ENCODE measurements at regions not wholly inside any gene's neighbourhood (a gene's known extent, or its start where the extent isn't known, plus 50 kb on each side); places are given as distances from the start of the nearest gene placed in this dataset.

DNA sequence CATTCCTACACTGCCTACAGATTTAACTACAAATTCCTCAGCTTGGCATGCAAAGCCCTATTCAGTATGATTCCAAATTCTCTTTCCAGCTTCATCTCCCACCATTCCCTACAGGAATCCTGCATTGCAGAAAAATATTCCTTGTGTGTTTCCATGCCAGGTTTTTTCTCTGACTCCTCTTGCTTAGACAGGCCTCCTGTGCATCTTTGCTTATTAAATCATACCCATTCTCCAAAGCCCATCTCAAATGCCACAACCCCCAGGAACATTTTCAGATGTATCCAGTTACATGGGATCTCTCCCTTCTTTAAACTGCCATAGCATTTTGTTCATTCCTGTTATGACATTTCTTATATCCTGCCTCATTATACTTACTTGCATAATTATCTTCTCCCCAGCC is 106.4 kb upstream of the GRIA3 start:
- DNase-seq (ENCODE audit: low read depth), result no peak
- TF ChIP-seq, protein P1, sequence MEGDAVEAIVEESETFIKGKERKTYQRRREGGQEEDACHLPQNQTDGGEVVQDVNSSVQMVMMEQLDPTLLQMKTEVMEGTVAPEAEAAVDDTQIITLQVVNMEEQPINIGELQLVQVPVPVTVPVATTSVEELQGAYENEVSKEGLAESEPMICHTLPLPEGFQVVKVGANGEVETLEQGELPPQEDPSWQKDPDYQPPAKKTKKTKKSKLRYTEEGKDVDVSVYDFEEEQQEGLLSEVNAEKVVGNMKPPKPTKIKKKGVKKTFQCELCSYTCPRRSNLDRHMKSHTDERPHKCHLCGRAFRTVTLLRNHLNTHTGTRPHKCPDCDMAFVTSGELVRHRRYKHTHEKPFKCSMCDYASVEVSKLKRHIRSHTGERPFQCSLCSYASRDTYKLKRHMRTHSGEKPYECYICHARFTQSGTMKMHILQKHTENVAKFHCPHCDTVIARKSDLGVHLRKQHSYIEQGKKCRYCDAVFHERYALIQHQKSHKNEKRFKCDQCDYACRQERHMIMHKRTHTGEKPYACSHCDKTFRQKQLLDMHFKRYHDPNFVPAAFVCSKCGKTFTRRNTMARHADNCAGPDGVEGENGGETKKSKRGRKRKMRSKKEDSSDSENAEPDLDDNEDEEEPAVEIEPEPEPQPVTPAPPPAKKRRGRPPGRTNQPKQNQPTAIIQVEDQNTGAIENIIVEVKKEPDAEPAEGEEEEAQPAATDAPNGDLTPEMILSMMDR (IDR thresholded peaks at IDR 0.05; ENCODE audit: insufficient read depth, low read depth, low read length, missing control alignments), result no peak
- no peak overlapping the region for H3K4me3 ChIP-seq (ENCODE audit: low read depth, low read length)

DNA sequence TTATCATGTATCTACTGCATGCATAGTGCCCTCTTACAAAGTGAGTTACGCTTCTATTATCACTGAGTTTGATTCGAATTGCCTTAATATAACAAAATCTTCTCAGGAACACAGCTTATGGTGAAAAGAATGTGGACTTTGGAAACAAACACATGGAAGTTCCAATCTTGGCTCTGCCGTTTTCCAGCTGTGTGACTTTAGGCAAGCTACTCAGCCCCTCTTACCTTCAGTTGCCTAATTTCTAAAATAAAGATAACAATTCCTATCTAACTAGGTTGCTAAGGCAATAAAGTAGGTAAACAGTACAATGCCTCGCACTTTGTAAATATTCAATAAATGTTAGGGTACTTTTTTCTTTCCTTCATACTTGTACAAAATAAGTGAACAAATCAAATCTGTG is 104.0 kb upstream of the GRIA3 start:
- TF ChIP-seq, protein P1 (IDR thresholded peaks at IDR 0.05; ENCODE audit: insufficient read depth, low read depth, low read length, missing control alignments), result no peak
- H3K4me3 ChIP-seq (ENCODE audit: low read depth, low read length), result no peak overlapping the region
- DNase-seq (ENCODE audit: low read depth), result no peak

DNA sequence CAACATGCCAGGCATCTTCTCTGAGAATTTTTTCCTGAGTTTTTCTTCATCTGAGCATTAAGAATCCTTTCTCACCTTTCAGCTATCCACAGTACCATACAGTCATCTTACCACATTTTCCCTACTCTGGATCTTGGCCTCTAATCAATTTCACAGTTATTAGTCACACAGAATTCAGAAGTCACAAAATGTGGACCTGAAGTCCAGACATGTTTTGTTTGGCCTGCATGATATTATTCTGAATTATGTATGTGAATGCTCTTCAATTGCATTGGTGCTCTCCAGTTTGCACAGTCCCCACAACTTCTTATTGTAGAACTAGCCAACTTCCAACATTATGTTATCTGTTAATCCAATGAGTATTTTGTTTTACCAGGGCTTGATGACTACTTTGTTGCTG is 102.3 kb upstream of the GRIA3 start:
- DNase-seq (ENCODE audit: low read depth), result no peak
- H3K4me3 ChIP-seq (ENCODE audit: low read depth, low read length), result no peak overlapping the region
- TF ChIP-seq, protein P1 (IDR thresholded peaks at IDR 0.05; ENCODE audit: insufficient read depth, low read depth, low read length, missing control alignments), result no peak

DNA sequence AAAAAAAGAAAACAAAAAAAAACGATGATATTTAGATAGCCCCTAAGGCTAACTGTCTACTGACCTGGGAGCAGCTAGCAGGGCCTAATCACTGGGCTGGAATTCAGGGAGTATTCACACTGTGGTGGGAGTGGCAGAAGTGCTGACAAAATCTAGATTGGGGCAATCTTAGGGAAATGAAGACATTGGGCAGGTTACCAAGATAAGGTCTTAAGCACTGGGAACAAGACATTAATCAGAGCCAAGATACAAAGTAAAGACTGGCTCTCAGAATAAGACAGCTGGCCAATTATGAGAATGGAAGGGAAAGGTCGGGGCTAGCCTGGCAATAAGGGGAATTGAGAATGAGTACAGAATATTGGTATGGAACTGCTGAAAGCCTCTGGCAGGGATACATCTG is 100.2 kb upstream of the GRIA3 start:
- no peak overlapping the region for H3K4me3 ChIP-seq (ENCODE audit: low read depth, low read length)
- DNase-seq (ENCODE audit: low read depth), result no peak
- TF ChIP-seq, protein P1 (IDR thresholded peaks at IDR 0.05; ENCODE audit: insufficient read depth, low read depth, low read length, missing control alignments), result no peak

DNA sequence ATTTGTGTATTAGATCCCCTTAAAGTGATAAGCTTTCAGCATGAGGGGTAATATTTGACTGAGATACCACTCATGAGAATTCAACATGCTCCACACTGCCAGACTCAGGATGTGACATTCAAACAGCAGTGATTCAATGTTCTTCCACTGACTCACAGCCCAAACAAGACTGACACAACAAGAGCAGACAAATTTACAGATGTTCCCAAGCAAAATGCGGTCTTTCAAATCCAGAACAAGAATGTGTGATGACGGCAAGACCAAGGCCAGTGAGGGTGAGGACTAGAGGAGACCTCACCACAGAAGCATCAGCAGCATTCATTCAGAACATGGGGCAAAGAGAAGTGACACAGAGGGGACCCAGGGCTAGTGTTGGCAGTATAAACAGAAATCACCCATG is 99.3 kb upstream of the GRIA3 start:
- DNase-seq (ENCODE audit: low read depth), result no peak
- H3K4me3 ChIP-seq (ENCODE audit: low read depth, low read length), result no peak overlapping the region
- TF ChIP-seq, protein P1 (IDR thresholded peaks at IDR 0.05; ENCODE audit: insufficient read depth, low read depth, low read length, missing control alignments), result no peak

DNA sequence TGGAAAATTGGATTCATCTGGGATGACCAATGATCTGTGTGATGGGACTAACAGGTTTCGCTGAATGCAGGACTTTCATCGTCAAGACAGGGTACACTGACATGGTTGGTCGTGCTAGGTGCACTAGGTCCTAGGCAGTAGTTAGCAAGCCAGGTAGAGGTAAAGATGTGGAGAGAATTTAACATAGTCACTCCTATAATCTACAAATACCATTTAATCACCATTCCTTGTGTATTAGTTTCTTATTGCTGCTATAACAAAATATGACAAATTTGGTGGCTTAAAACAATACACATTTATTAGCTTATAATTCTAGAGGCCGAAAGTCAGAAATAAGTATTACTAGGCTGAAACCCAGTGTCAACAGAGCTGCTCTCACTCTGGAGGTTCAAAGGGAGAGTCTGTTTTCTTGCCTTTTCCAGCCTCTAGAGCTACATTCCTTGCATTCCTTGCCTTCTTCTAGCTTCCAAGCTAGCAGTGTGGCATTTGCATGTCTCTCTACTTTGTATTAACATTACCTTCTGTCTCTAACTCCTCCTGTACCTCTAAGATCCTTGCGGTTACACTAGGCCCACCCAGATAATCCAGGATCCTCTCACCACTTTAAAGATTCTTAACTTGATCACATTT is 98.7 kb upstream of the GRIA3 start:
- no peak for DNase-seq (ENCODE audit: low read depth)
- H3K4me3 ChIP-seq (ENCODE audit: low read depth, low read length), result no peak overlapping the region
- TF ChIP-seq, protein P1 (IDR thresholded peaks at IDR 0.05; ENCODE audit: insufficient read depth, low read depth, low read length, missing control alignments), result no peak

DNA sequence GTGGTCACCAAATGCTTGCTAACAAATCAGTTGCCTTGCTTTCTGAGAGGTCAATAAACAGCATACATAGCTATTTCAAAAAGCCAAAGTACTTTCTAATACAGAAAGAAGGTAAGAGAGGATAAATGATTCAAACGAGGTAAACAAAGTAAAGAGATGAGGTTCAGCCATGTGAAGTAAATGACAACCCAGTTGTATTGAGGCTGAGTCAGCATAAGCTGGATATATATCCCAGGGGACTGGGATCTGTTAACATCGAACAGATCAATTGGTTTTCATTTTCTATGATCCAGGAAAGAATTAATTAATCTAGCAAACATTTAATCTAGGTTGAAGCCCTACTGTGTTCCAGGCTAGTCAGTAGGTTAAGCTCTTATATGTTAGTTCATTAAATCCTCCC is 97.3 kb upstream of the GRIA3 start:
- no peak for DNase-seq (ENCODE audit: low read depth)
- H3K4me3 ChIP-seq (ENCODE audit: low read depth, low read length), result no peak overlapping the region

More for the DNA sequence above, 97.3 kb upstream of the GRIA3 start:
- TF ChIP-seq, protein P1 (IDR thresholded peaks at IDR 0.05; ENCODE audit: insufficient read depth, low read depth, low read length, missing control alignments), result no peak
